Neural cell (in vitro differentiated cells): ENCODE measurements at regions not wholly inside any gene's neighbourhood (a gene's known extent, or its start where the extent isn't known, plus 50 kb on each side); places are given as distances from the start of the nearest gene placed in this dataset.

Experiments used
- H2AFZ ChIP-seq: fragments of 200-600, 300-800 bp; sonication (generic), shearing (Covaris generic); 2 replicates; pipeline ENCODE4 v1.6.0; 2014; ENCODE audit warnings: low read depth, mild to moderate bottlenecking, antibody characterized with exemption, low read length, moderate library complexity
- H3F3A ChIP-seq: fragments of 200-600 bp; shearing (Covaris generic); 2 replicates; pipeline ENCODE4 v1.6.1; 2016; ENCODE audit warnings: mild to moderate bottlenecking, moderate library complexity, mixed read lengths, antibody characterized with exemption, low read length; ENCODE audit not compliant: insufficient read depth, poor library complexity, severe bottlenecking
- H3K27ac ChIP-seq: fragments of 200-600, 300-800 bp; sonication (generic), shearing (Covaris generic); 2 replicates; pipeline ENCODE4 v1.5.1; 2014; ENCODE audit warnings: mild to moderate bottlenecking, low read length, moderate library complexity
- H3K27me3 ChIP-seq: fragments of 300-800, 200-600 bp; sonication (generic), shearing (Covaris generic); 2 replicates; pipeline ENCODE4 v1.6.0; 2014; ENCODE audit warnings: mild to moderate bottlenecking, low read depth, low read length, moderate library complexity; ENCODE audit not compliant: insufficient read depth
- H3K36me3 ChIP-seq: fragments of 300-800, 200-600 bp; sonication (generic), shearing (Covaris generic); 2 replicates; pipeline ENCODE4 v1.5.1; 2014; ENCODE audit warnings: mild to moderate bottlenecking, antibody characterized with exemption, low read length, moderate library complexity; ENCODE audit not compliant: insufficient read depth
- H3K4me2 ChIP-seq: fragments of 300-800, 200-600 bp; sonication (generic), shearing (Covaris generic); 2 replicates; pipeline ENCODE4 v1.6.0; 2014; ENCODE audit warnings: mild to moderate bottlenecking, low read length
- H3K4me3 ChIP-seq: fragments of 300-800, 200-600 bp; sonication (generic), shearing (Covaris generic); 2 replicates; pipeline ENCODE4 v1.5.1; 2014; ENCODE audit warnings: mild to moderate bottlenecking, low read length, moderate library complexity
- H3K79me2 ChIP-seq: fragments of 200-600 bp; shearing (Covaris generic); replicated peaks from 2 replicates; pipeline ENCODE4 v1.6.0; 2014; ENCODE audit warnings: mild to moderate bottlenecking, low read length, moderate library complexity; ENCODE audit not compliant: insufficient read depth
- H3K9ac ChIP-seq: fragments of 300-800, 200-600 bp; sonication (generic), shearing (Covaris generic); 2 replicates; pipeline ENCODE4 v1.6.1; 2016; ENCODE audit warnings: mild to moderate bottlenecking, low read length, mixed read lengths
- H3K9me2 ChIP-seq: fragments of 200-600 bp; shearing (Covaris generic); 2 replicates; pipeline ENCODE4 v1.6.1; 2016; ENCODE audit warnings: mild to moderate bottlenecking, low read length, mixed read lengths; ENCODE audit not compliant: insufficient read depth
- H3K9me3 ChIP-seq: fragments of 200-600, 300-800 bp; sonication (generic), shearing (Covaris generic); 2 replicates; pipeline ENCODE4 v1.6.1; 2016; ENCODE audit warnings: mild to moderate bottlenecking, mixed run types, low read length, moderate library complexity, mixed read lengths
- H4K20me1 ChIP-seq: fragments of 200-600 bp; shearing (Covaris generic); 2 replicates; pipeline ENCODE4 v1.6.1; 2016; ENCODE audit warnings: mild to moderate bottlenecking, mixed run types; ENCODE audit not compliant: insufficient read depth
- CTCF ChIP-seq: fragments of 450-650 bp; IDR thresholded peaks from 2 replicates; pipeline ENCODE4 v1.5.1; 2014; ENCODE audit warnings: antibody characterized with exemption, mild to moderate bottlenecking, moderate library complexity; ENCODE audit not compliant: poor library complexity, severe bottlenecking
- EP300 ChIP-seq: fragments of 450-650 bp; conservative IDR thresholded peaks from 2 replicates; pipeline ENCODE4 v1.6.1; 2014; ENCODE audit warnings: antibody characterized with exemption, mild to moderate bottlenecking, moderate library complexity; ENCODE audit not compliant: poor library complexity, severe bottlenecking
- EZH2 ChIP-seq: fragments of 200-600, 300-800 bp; shearing (Covaris generic), sonication (generic); IDR thresholded peaks from 2 replicates; pipeline ENCODE4 v1.6.1; 2014; ENCODE audit warnings: antibody characterized with exemption, low read length, borderline replicate concordance, mild to moderate bottlenecking; ENCODE audit not compliant: insufficient read depth, poor library complexity, severe bottlenecking
- MXI1 ChIP-seq: fragments of 450-650 bp; conservative IDR thresholded peaks from 2 replicates; pipeline ENCODE4 v1.6.1; 2014; ENCODE audit warnings: antibody characterized with exemption, mild to moderate bottlenecking; ENCODE audit not compliant: poor library complexity, severe bottlenecking
- POLR2AphosphoS5 ChIP-seq: IDR thresholded peaks from 2 replicates; pipeline ENCODE4 v1.6.1; 2012
- RAD21 ChIP-seq: fragments of 450-650 bp; conservative IDR thresholded peaks from 2 replicates; pipeline ENCODE4 v1.6.1; 2014; ENCODE audit warnings: antibody characterized with exemption, mild to moderate bottlenecking, moderate library complexity
- REST ChIP-seq: IDR thresholded peaks from 2 replicates; pipeline ENCODE4 v1.6.1; 2012; ENCODE audit warnings: borderline replicate concordance
- SMC3 ChIP-seq: fragments of 450-650 bp; conservative IDR thresholded peaks from 2 replicates; pipeline ENCODE4 v1.6.1; 2014; ENCODE audit warnings: antibody characterized with exemption, mild to moderate bottlenecking, moderate library complexity; ENCODE audit not compliant: poor library complexity
- TAF1 ChIP-seq: IDR thresholded peaks from 2 replicates; pipeline ENCODE4 v1.6.1; 2012; ENCODE audit warnings: low read depth

GRCh38 chr6:144338951-144339700 lies 54.0 kb downstream of the UTRN start:
- TF ChIP-seq MXI1 (no peak), REST (no peak), EZH2 (no peak), SMC3 (no peak), TAF1 (no peak), POLR2AphosphoS5 (no peak), EP300 (no peak), RAD21 (no peak), CTCF (no peak)
- Histone ChIP-seq H4K20me1 (no peaks in the 10 kb centered on the region), H3K4me2 (no peak overlapping the region), H3K9me2 (no peaks in the 10 kb centered on the region), H3K27me3 (no peaks in the 10 kb centered on the region), H3K4me3 (no peak overlapping the region), H3K36me3 (no peaks in the 10 kb centered on the region), H3K9ac (no peak overlapping the region), H3K9me3 (no peaks in the 10 kb centered on the region), H3K27ac (no peak overlapping the region), H3K79me2 (no peaks in the 10 kb centered on the region), H2AFZ (no peak overlapping the region), H3F3A (no peaks in the 10 kb centered on the region)

- H2AFZ ChIP-seq = no peak overlapping the region
- no peak overlapping the region for H3K27ac ChIP-seq
- TF ChIP-seq TAF1 (no peak), RAD21 (no peak), POLR2AphosphoS5 (no peak), CTCF (no peak), SMC3 (no peak), EZH2 (no peak), REST (no peak), EP300 (no peak), MXI1 (no peak)
- H3K9me2 ChIP-seq = no peaks in the 10 kb centered on the region
- no peaks in the 10 kb centered on the region for H3K27me3 ChIP-seq
- H3K9me3 ChIP-seq = no peaks in the 10 kb centered on the region
- no peaks in the 10 kb centered on the region for H3K79me2 ChIP-seq
- no peaks in the 10 kb centered on the region for H4K20me1 ChIP-seq
- no peaks in the 10 kb centered on the region for H3F3A ChIP-seq
- H3K4me2 ChIP-seq = no peak overlapping the region
- H3K4me3 ChIP-seq = no peak overlapping the region
- no peak overlapping the region for H3K9ac ChIP-seq
- H3K36me3 ChIP-seq = no peaks in the 10 kb centered on the region
Observed at GRCh38 chr6:144339859-144340452, 54.8 kb downstream of the UTRN start.
